CD14-positive monocyte (primary cell): ENCODE measurements at regions not wholly inside any gene's neighbourhood (a gene's known extent, or its start where the extent isn't known, plus 50 kb on each side); places are given as distances from the start of the nearest gene placed in this dataset.

Experiments used
- DNase-seq, 3 donors: peaks; one replicate each; pipeline ENCODE4 v3.0.0-alpha.2; 2011 to 2022
- H2AFZ ChIP-seq: 2 replicates; pipeline ENCODE4 v1.6.0; 2012; ENCODE audit warnings: mild to moderate bottlenecking, low read depth, low read length, inconsistent platforms; ENCODE audit not compliant: insufficient read depth, poor library complexity, severe bottlenecking
- H3K27ac ChIP-seq, 2 donors: 1 replicate in 1 of 2; 2 replicates in 1 of 2; pipeline ENCODE4 v1.5.1; 2012 to 2013; ENCODE audit warnings: low read length in 2 of 2, control low read depth in 1 of 2, inconsistent platforms in 1 of 2, low read depth in 1 of 2, mild to moderate bottlenecking in 1 of 2
- H3K27me3 ChIP-seq, 2 donors: one replicate each; pipeline versions ENCODE4 v1.6.0 to v1.6.1; 2011 to 2013; ENCODE audit warnings: low read length in 2 of 2; ENCODE audit not compliant: control insufficient read depth in 2 of 2, insufficient read depth in 2 of 2
- H3K36me3 ChIP-seq, 2 donors: replicated peaks in 1 of 2; 1 replicate in 1 of 2; 2 replicates in 1 of 2; pipeline versions ENCODE4 v1.5.1 to v1.6.1; 2012 to 2013; ENCODE audit warnings: low read length in 2 of 2, control low read depth in 1 of 2, inconsistent platforms in 1 of 2, mild to moderate bottlenecking in 1 of 2; ENCODE audit not compliant: insufficient read depth in 2 of 2, control insufficient read depth in 1 of 2
- H3K4me1 ChIP-seq, 2 donors: 1 replicate in 1 of 2; 2 replicates in 1 of 2; pipeline versions ENCODE4 v1.5.1 to v1.6.1; 2012 to 2013; ENCODE audit warnings: low read length in 2 of 2, control low read depth in 1 of 2, inconsistent platforms in 1 of 2, mild to moderate bottlenecking in 1 of 2, moderate library complexity in 1 of 2; ENCODE audit not compliant: insufficient read depth in 2 of 2, control insufficient read depth in 1 of 2
- H3K4me2 ChIP-seq: replicated peaks from 2 replicates; pipeline ENCODE3; 2012; ENCODE audit warnings: low read length, moderate library complexity, mild to moderate bottlenecking; ENCODE audit not compliant: poor library complexity, severe bottlenecking; ENCODE audit errors: extremely low read depth
- H3K4me3 ChIP-seq, 3 experiments: fragments of 200-600 bp in 1 of 3; sonication (generic) in 1 of 3; replicated peaks in 1 of 3; 1 replicate in 2 of 3; 2 replicates in 1 of 3; pipeline ENCODE4 v1.5.1; 2011 to 2013; ENCODE audit warnings: low read length in 3 of 3, mild to moderate bottlenecking in 3 of 3, control low read depth in 2 of 3, low read depth in 2 of 3, inconsistent platforms in 1 of 3, moderate library complexity in 1 of 3
- H3K79me2 ChIP-seq: 2 replicates; pipeline ENCODE4 v1.6.0; 2012; ENCODE audit warnings: mild to moderate bottlenecking, control low read depth, inconsistent platforms, low read length, moderate library complexity; ENCODE audit not compliant: insufficient read depth
- H3K9ac ChIP-seq: 2 replicates; pipeline ENCODE4 v1.6.0; 2017; ENCODE audit warnings: low read length, mild to moderate bottlenecking; ENCODE audit not compliant: insufficient read depth, poor library complexity, severe bottlenecking
- H3K9me3 ChIP-seq, 2 donors: replicated peaks in 1 of 2; 1 replicate in 1 of 2; 2 replicates in 1 of 2; pipeline versions ENCODE4 v1.5.1 to v1.6.1; 2012 to 2013; ENCODE audit warnings: low read length in 2 of 2, control low read depth in 1 of 2; ENCODE audit not compliant: control insufficient read depth in 1 of 2, insufficient read depth in 1 of 2
- H4K20me1 ChIP-seq: 2 replicates; pipeline ENCODE4 v1.6.0; 2012; ENCODE audit warnings: mild to moderate bottlenecking, low read length, control low read depth, moderate library complexity; ENCODE audit not compliant: insufficient read depth
- H3K27ac Mint-ChIP-seq, 7 donors: one replicate each; pipeline ENCODE4 v1.8.0; 2020; ENCODE audit warnings: mild to moderate bottlenecking in 7 of 7, mixed read lengths in 7 of 7, moderate library complexity in 6 of 7, inconsistent platforms in 2 of 7
- H3K27me3 Mint-ChIP-seq, 3 donors: one replicate each; pipeline ENCODE4 v1.8.0; 2021 to 2022; ENCODE audit warnings: low read depth in 3 of 3, mild to moderate bottlenecking in 3 of 3, mixed read lengths in 3 of 3, moderate library complexity in 3 of 3, inconsistent platforms in 1 of 3
- H3K36me3 Mint-ChIP-seq, 2 donors: one replicate each; pipeline ENCODE4 v1.8.0; 2020; ENCODE audit warnings: mixed read lengths in 2 of 2, inconsistent platforms in 1 of 2, mild to moderate bottlenecking in 1 of 2
- H3K4me1 Mint-ChIP-seq: one replicate; pipeline ENCODE4 v1.8.0; 2020; ENCODE audit warnings: mild to moderate bottlenecking, mixed read lengths
- H3K4me3 Mint-ChIP-seq, 2 donors: one replicate each; pipeline ENCODE4 v1.8.0; 2020; ENCODE audit warnings: mild to moderate bottlenecking in 2 of 2, mixed read lengths in 2 of 2, moderate library complexity in 1 of 2
- H3K9me3 Mint-ChIP-seq, 7 donors: one replicate each; pipeline ENCODE4 v1.8.0; 2020 to 2022; ENCODE audit warnings: mixed read lengths in 7 of 7, mild to moderate bottlenecking in 6 of 7, moderate library complexity in 6 of 7, inconsistent platforms in 2 of 7
- CTCF ChIP-seq: fragments of 200-600 bp; IDR thresholded peaks from one replicate; pipeline ENCODE4 v1.8.0; 2022; ENCODE audit warnings: antibody characterized with exemption, mild to moderate bottlenecking
- WGBS: methylation state at CpG from one replicate; pipeline ENCODE4 v1.1.5; 2013; ENCODE audit warnings: missing lambda C conversion rate; ENCODE audit not compliant: insufficient coverage; 5-methylcytosine and 5-hydroxymethylcytosine counted together
- intact Hi-C, 2 donors: fragments of 100-400 bp; cut with micrococcal nuclease; formaldehyde crosslinking; loops; one replicate each; pipeline versions ENCODE4 v1.15.0 to v1.15.1; 2023

GRCh38 chr11:27178859-27179258, 138.2 kb downstream of the BBOX1 start:
- H3K9me3 ChIP-seq: no peaks in the 10 kb centered on the region
- H3K27me3 Mint-ChIP-seq: peaks cover 2 to 5% (median 4%) of the 10 kb centered on the region in 3 donors
- no peak overlapping the region for H3K4me2 ChIP-seq
- no peaks in the 10 kb centered on the region for H3K36me3 Mint-ChIP-seq
- H3K27ac ChIP-seq: no peak overlapping the region
- no peak overlapping the region for H3K4me3 Mint-ChIP-seq
- H4K20me1 ChIP-seq: no peaks in the 10 kb centered on the region
- no peak for DNase-seq
- no peak for TF ChIP-seq CTCF
- H3K79me2 ChIP-seq: no peaks in the 10 kb centered on the region
- 92% methylated on average over 4 of the region's 5 CpGs for WGBS
- intact Hi-C loops: no loop called here
- H2AFZ ChIP-seq: no peak overlapping the region
- H3K27me3 ChIP-seq: no peaks in the 10 kb centered on the region
- H3K9ac ChIP-seq: no peak overlapping the region
- H3K27ac Mint-ChIP-seq: no peak overlapping the region
- no peaks in the 10 kb centered on the region for H3K4me1 Mint-ChIP-seq
- H3K4me1 ChIP-seq: no peaks in the 10 kb centered on the region
- H3K36me3 ChIP-seq: no peaks in the 10 kb centered on the region
- peaks cover 0 to 3% (median 0%) of the 10 kb centered on the region in 7 donors for H3K9me3 Mint-ChIP-seq
- H3K4me3 ChIP-seq: no peak overlapping the region
